GM23248 (cell line): ENCODE measurements at regions not wholly inside any gene's neighbourhood (a gene's known extent, or its start where the extent isn't known, plus 50 kb on each side); places are given as distances from the start of the nearest gene placed in this dataset.

Source experiments
- EZH2 ChIP-seq: fragments of 200-600 bp; sonication (generic); IDR thresholded peaks from 2 replicates; pipeline ENCODE4 v1.6.1; 2018; ENCODE audit warnings: antibody characterized with exemption, mild to moderate bottlenecking; ENCODE audit not compliant: insufficient read depth, poor library complexity, severe bottlenecking
- EZH2phosphoT487 ChIP-seq: fragments of 200-600 bp; sonication (generic); IDR thresholded peaks from 2 replicates; pipeline ENCODE4 v1.6.1; 2018; ENCODE audit warnings: antibody characterized with exemption, moderate library complexity, mild to moderate bottlenecking, low read depth; ENCODE audit not compliant: insufficient read depth

- TF ChIP-seq EZH2 (no peak), EZH2phosphoT487 (no peak)
Measured at GRCh38 chr5:153880106-153880505, 158.6 kb downstream of the FAM114A2 start.
